GM19324 (cell line): ENCODE measurements at regions not wholly inside any gene's neighbourhood (a gene's known extent, or its start where the extent isn't known, plus 50 kb on each side); places are given as distances from the start of the nearest gene placed in this dataset.
"Not testable (repeated sequence)": the region's sequence is repeated elsewhere in the genome, so short reads cannot be mapped to it uniquely, and the experiment has no call there.

Experiments used
- ATAC-seq: cut with Tn5 transposase; IDR thresholded peaks from one replicate; pipeline ENCODE4 v1.9.1; 2021; ENCODE audit warnings: mild to moderate bottlenecking, moderate library complexity; ENCODE audit not compliant: unreplicated experiment, low FRiP score

DNA sequence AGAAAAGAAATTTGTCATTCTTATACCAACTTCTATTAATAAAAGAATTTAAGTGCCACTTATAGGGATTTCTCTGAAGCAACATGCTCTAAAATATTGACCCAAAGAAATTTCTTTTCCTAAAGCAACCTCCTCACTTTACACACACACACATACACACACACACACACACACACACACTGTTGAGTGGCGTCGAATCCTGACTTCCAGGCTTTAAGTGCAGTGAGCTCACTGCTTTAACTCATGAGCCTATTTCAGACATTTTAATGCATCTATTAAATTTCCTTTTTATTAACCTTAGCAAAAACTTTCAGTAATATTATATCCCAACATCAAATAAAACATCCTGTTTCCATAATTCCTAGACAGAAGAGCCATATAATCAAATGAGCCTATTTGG lies 229.1 kb upstream of the ACVR2A start:
- ATAC-seq: no peak

DNA sequence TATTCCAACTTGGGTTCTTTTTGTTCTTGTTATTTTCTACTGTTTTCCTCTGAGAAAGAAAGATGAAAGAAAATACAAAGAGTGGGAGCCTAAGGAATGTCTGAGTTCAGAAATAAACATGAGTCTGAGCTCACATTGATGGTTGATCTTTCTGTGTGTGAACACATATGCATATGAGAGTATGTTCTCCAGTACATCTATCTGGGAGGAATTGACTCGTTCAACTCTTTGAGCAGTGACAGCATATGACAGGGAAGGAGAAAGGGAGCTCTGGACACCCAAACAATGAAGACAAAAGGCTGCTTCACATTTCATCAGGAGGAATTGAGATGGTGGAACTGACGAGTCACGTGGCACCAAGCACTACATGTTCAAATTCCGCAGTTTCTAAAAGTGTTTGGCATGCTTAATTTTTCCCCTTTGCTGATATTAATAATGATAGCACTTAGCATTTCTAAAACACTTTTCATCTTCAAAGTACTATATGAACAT lies 229.8 kb upstream of the ACVR2A start:
- no peak for ATAC-seq

DNA sequence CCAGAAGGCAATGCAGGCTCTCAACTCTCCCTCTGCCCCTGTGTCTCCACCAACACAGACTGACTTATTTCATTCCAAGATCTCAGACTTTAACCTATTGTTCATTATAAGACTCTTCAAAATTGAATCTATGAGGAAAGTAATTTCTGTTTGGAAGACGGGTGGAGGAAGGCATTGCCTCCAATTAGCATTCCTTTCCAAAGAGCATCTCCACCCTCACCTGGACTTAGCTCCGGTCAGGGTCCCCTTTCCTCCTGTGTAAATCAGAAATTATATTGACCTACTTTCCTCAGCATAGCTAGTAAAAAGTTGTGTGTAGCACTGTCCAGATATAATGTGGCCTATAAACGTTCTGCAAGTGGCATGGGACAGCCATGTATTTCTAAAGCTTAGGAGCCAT lies 230.4 kb upstream of the ACVR2A start:
- ATAC-seq: no peak

DNA sequence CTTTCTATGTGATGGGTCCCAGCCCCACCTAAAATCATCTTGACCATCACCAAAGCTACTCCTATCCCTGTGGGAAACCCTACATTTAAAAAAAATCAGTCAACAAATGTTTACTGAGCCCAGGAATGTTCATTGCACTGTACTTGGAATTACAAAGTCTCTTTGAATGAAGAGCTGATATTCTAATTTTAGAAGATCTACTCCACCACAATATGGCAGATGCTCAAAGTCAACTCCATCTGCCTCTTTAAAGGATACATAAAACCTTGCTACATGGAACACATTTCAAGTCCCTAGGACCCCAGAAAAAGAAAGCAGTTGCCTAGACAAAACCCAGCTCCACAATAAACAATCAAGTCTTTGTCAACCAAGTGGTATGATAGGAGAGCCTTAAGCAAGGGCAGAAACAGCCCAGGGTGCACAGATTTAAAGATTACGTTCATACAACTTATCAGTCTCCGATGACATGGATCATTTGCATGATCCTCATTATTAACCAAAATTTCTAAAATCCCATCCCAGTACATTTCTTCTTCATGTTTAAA lies 234.3 kb upstream of the ACVR2A start:
- ATAC-seq: no peak

DNA sequence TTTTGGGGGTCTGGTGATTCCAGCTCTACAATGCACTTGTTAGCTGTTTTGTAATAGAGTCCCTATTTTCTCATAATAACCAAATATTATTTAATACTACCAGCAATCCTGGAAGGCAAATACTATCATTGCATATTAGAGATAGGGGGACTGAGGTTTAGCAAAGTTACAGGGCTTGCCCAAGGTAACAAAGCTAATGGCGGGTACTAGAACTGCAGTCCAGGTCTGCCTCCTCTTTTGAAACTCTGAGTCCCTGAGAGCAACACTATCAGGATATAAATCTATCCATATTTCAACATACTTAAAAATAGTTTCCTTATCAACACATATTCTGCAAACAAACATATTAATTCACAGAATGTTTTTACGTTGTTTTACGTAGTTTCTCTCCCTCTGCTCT lies 235.5 kb upstream of the ACVR2A start:
- no peak for ATAC-seq

DNA sequence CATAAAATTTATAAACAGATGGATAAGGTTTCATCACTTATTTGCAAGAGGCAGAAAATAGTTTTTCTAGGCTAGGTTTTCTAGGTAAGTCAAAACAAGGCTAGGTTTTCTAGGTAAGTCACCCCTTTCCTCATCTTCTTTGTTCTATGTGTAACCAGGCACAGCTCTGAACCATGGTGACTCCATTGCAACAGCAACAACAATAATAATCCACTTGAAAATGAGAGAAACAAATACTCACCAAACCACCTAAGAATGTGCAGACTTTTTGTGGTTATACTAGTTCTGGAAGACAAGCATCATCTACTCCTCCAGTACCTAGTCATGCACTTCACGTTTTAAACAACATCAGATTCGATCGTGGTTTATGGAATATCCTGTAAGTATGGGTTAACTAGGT lies 237.4 kb upstream of the ACVR2A start:
- no peak for ATAC-seq

DNA sequence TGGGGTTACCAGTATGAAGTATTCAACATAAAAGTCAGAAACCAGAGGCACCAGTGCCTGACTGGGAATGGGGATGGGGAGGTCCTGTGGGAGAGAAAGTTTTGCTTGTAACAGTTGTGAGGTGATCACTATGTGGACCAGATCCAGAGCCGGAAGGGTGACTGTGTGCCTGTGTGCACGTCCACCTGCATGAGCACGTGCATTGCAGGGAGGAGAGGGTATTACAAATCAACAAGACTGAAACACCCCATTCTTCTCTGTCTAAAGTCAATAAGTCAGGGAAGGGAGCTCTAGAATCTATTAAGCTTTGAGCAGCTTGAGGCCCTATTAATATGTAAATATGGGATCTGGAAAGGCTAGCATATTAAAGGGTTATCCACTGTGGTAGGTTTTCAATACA lies 241.0 kb upstream of the ACVR2A start:
- no peak for ATAC-seq

DNA sequence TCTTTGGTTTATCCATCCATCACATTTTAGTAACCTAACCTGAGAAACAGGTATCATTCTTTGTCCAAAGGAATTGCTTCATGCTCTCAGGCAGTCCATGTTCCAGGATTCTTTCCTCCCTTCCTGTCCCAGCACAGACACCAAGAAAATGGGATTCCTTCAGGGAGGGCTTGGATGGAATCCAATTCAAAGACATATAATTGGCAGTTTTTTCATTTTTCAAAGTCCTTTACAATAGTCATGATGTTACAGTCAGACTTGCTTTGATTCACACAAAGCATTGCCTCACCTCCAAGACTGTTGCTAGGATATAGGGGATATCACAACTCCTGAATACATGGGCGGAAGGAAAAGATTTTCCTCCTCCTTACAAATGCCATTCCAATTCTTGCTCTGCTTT lies 241.4 kb upstream of the ACVR2A start:
- no peak for ATAC-seq

DNA sequence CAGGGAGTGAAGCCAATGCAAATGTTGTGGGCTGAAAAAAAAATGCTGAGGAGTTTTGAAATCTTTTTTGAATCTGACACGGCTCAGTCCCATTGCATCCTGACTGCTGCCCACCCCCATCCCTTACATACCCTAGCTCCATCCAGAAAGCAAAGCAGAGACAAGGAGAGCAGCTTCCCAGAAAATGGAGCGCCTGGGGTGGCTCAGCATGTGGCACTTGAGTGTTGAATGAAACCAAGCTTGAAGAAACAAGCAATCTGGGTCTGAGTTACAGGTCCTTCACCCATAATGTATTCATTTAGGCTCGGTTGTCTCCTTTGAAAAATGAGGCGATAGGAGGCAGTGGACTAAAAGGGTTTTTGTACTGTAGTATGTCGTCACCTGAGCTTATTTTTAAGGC lies 244.2 kb upstream of the ACVR2A start:
- no peak for ATAC-seq

DNA sequence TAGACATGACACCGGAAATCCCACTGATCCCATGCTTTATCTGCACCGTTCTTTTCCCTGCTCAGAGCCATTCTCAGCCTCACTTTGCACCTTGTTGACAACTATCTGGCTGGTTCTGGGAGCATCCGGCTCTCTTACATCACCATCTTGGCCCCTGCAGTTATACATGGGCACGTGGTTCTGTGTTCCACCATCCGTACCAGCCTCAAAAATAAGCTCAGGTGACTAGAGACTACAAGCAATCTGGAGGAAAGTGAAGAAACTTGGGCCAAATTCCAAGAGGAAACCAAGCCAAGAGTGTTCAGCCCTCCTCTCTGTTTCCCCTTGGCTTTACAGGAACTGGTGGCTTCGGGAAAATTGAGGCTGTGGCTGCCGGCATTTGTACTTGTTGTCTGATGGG lies 244.6 kb upstream of the ACVR2A start:
- ATAC-seq: no peak

DNA sequence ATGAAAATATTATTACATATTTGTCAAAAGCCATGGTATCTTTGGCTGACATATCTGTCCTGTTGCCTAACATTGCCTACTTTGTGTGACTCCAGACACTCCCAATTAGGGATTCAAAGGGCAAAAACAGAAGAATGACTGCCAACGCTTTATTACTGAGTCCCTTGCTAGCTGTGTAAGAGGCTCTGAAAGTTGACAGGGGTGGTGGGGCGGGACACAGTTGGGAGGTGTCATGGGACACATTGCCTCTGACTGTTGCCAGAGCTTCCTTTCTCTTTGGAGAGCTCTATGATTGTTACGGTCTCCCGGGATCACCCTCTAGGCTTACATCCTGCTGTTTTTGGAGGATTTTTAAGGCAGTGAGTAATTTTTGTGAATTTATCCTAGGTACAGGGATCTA lies 249.6 kb upstream of the ACVR2A start:
- ATAC-seq: no peak

DNA sequence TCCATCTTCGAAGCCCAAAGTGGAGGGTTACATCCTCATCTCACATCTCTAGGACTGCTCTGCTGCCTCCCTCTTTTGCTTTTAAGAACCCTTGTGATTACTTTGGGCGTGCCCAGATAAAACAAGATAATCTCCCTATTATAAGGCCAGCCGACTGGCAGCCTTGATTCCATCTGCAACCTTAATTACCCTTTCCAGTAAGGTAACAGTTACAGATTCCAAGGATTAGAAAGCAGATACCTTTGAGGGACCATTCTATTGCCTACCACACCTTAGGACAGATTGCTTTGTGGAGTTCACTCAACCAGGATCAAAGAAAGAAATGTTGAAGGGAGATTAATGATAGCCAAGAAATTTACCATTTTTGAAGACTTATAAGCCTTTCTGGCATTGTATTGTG lies 250.8 kb upstream of the ACVR2A start:
- ATAC-seq: no peak

DNA sequence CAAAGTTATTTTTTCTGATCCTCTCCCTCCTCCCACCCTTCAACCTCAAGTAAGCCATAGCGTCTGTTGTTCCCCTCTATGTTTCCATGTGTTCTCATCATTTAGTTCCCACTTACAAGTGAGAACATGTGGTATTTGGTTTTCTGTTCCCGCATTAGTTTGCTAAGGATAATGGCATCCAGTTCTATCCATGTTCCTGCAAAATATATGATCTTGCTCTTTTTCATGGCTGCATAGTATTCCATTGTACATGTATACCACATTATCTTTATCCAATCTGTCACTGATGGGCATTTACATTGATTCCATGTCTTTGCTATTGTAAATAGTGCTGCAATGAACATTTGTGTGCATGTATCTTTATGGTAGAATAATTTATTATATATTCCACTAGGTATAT lies 252.0 kb upstream of the ACVR2A start:
- not testable (repeated sequence) for ATAC-seq

DNA sequence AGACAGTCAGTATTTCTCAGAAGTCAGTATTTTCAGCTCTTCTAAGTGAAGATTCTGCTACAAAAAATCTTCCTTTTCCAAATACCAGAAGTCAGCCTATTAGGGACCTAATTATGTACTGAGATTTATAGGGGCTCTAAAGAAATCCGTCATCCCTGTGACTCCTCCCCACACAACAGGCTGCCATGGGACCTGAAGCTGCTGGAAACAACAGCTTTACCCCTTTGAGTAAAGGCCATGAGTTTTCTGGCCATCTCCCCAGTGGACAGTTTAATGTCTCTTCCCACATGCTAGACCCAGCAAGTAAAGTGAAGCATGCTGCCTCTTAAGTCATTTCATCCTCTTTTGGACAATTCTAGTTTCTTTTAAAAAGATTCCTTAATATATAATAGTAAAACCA lies 255.7 kb upstream of the ACVR2A start:
- no peak for ATAC-seq

DNA sequence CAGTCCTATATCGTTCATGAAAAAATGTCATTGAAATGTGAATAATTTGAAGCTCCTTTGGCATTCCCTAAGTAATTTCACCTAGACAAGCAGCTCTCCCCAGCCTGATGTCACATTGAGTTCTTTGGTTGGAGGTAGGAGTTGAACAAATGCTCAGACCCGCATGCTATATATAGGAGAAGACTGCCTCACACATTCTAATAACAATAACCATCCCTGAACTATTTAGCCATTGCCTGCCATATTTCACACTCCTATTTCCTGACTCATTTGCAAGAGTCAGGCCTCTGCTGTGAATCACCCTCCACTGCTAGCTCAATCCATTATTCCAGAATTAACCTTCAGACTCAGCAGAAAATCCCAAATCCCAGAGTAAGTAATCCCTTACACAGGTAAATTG lies 256.6 kb upstream of the ACVR2A start:
- no peak for ATAC-seq

DNA sequence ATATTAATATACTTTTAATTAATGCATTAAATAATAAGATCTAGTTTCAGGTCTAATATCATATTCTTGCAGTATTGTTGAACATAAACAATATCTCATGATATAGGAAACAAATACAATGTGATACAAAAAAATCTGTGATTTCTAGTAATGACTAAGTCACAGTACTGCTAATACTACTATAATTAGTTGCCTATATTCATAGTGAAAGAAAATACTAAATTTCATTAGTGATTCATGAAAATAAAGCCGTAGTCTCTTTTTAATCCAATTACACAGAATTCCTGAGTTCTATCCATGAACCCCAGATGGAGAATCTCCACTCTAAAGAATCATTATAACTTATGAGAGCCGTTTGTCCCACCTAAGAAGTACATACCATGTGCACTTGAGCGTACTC lies 266.3 kb upstream of the ACVR2A start:
- no peak for ATAC-seq

DNA sequence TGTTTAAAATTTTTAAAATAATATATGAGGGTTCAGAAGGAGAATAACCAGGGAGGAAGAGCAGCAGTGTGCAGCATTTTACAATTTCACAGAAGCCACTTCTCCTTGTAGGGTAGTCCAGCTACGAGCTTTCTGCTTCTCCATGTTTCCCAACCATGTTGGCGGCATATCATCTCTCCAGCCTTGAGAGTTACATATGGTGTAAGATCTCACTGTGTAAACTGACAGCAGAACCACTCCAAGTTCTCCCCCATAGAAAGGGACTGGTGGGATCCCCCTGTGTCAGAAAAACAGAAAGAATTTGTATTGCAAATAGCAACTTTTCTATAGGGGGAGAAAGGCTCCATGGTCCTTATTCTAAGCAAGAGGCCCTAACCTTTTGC lies 266.8 kb upstream of the ACVR2A start:
- no peak for ATAC-seq

DNA sequence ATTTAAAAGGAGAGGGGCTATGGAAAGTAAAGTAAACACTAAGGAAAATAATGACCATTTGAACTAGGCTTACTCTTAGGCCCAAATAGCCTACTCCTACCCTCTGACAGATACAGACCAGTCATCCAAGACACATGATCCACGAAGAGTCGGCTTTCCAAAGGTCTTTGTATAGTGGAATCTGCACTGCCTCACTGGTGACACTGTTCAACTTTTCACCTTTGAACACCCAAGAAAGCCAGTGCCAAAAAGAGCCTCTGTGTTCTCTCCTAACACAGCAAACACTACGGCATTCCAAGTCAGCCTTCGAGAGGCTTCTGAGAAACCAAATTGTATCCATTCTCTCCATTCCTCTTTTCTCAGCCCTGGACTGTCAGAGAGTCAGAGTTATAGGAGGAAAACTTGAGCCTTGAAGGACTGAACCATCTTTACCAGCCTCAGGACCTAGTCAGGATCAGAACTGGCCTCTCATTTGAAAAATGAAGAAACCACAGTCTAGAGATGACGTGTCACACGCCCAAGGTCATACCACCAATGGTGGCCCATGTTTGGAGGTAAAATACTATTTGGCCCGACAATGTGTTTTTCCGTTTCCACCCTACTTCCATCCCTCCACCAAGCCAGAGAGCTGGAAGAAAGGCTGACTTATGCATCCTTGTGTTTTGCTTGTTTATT lies 267.4 kb upstream of the ACVR2A start:
- ATAC-seq: no peak

DNA sequence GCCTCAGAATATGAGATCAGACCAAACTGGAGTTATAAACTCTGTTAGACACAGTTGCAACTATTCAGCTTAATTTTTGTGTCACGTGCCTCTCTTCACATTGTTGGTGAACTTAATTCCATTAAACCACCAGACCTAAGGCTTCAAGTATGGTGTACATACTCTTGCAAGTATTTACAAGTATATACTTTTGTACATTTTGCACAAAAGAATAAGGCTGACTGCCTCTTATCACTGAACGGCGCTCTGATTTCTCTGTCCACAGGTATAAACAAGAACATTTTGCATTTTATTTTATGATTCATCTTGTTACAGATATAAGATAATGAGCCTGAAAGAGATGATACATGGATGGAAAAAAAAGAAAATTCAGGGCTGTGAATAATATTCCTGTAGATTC lies 269.7 kb upstream of the ACVR2A start:
- no peak for ATAC-seq

DNA sequence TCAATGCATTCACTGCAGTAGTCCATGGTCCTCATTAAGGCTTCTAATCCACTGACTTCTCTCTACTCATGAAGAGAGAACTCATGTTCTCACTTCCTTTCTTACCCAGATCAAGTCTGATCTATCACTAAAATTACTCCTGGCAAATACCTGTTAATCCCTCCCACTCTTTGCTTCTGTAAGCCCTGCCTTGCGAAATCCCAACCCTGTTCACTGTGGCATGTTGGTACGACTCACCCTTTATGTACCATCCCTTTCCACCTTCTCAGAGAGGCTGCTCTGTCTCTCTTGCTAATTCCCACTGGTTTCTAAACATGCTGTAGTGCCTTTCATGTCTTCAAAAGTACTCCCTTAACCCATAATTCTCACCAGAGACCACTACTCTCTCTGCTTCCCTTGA lies 272.2 kb upstream of the ACVR2A start:
- ATAC-seq: no peak

DNA sequence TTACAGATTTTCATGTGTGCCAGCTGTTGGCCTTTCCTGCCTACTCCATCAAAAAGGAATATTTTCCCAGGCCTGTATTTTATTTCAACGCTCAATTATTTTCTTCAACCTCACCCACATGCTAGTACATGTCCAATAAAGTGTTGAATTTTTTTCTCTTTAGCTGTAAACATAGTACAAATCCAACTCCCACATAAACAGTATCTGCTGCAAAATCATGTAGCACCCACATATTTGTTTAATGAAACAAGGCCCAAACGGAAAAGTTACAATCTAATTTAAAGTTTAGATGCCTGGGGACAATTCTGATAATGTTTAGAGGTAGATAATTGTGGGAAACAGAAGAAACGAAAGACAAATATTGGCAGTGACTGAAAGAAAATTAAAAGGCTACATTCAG lies 275.4 kb upstream of the ACVR2A start:
- no peak for ATAC-seq

DNA sequence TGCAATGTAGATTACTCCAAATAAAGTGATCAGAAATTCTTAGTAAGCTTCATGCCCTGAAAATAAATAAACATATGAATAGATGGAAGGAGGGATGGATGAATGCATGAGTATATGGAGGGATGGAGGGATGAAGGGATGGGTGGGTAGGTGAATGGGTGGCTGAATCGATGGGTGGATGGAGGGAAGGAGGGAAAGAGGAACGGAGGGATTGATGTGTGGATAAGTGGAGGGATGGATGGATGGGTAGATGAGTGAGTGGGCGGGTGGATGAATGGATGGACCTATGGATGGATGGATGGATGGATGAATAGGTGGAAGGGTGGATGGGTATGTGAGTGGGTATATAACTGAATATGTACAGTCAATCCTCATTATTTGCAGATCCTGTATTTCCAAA lies 276.7 kb upstream of the ACVR2A start:
- ATAC-seq: no peak

DNA sequence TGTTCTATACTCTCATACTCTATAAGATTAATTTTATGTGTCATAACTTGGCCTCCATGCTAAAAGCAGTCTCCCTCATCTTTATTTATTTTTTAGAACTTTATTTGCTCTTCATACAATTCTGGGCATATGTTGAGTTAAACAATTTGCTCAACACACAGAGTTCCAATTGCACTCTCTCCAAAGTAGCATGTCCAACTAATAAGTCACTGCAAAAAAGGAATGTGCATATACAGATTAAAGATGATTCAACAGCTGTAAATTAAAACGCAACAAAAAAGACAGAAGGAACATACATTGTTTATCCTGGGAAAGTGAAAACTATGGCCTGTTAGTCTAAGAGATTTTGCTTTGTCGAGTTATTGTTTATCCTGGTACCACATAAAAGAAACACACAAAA lies 277.7 kb upstream of the ACVR2A start:
- no peak for ATAC-seq
